Caco-2 (cell line): ENCODE measurements at regions not wholly inside any gene's neighbourhood (a gene's known extent, or its start where the extent isn't known, plus 50 kb on each side); places are given as distances from the start of the nearest gene placed in this dataset.

Experiments
- BruUV-seq: library from RNA; stranded (reverse); fragments of 400-500 nt; replicated peaks from 2 replicates; lab custom pipeline; 2021; lab: Mats Ljungman, UMichigan
- CTCF ChIA-PET: fragments of 300-600 bp; sonication (Branson Sonifier 250); formaldehyde crosslinking; loops from one replicate; lab custom pipeline; 2022; ENCODE audit warnings: antibody characterized with exemption; lab: Charles Lee
- POLR2A ChIA-PET: fragments of 300-600 bp; sonication (Branson Sonifier 250); formaldehyde crosslinking; loops from one replicate; lab custom pipeline; 2022; ENCODE audit warnings: antibody characterized with exemption; lab: Charles Lee
- DNase-seq, 2 experiments: peaks; one replicate each; pipeline versions ENCODE4 v3.0.0 to v3.0.0-alpha.2; 2020 to 2022
- H3K27me3 ChIP-seq: replicated peaks from 2 replicates; pipeline ENCODE4 v1.6.0; 2011; ENCODE audit warnings: low read length; ENCODE audit not compliant: control insufficient read depth, insufficient read depth
- H3K36me3 ChIP-seq: 2 replicates; pipeline ENCODE4 v1.5.1; 2011; ENCODE audit warnings: low read length; ENCODE audit not compliant: control insufficient read depth, insufficient read depth
- H3K4me1 ChIP-seq: fragments of 250-450 bp; sonication (Bioruptor Pico); 2 replicates; pipeline ENCODE4 v1.5.1; 2020; ENCODE audit warnings: mild to moderate bottlenecking
- H3K4me3 ChIP-seq: 2 replicates; pipeline ENCODE4 v1.5.1; 2011; ENCODE audit warnings: low read depth, mild to moderate bottlenecking, control low read depth, low read length
- H3K9me3 ChIP-seq: fragments of 250-450 bp; sonication (Bioruptor Pico); 2 replicates; pipeline ENCODE4 v1.5.1; 2020; ENCODE audit warnings: mild to moderate bottlenecking, moderate library complexity
- H3K27ac Mint-ChIP-seq: one replicate; pipeline ENCODE4 v1.8.0; 2022; ENCODE audit warnings: mixed read lengths; ENCODE audit not compliant: unreplicated experiment
- H3K27me3 Mint-ChIP-seq: one replicate; pipeline ENCODE4 v1.8.0; 2022; ENCODE audit warnings: mixed read lengths; ENCODE audit not compliant: insufficient read depth, unreplicated experiment
- H3K36me3 Mint-ChIP-seq: one replicate; pipeline ENCODE4 v1.8.0; 2022; ENCODE audit warnings: mild to moderate bottlenecking, mixed read lengths; ENCODE audit not compliant: insufficient read depth, unreplicated experiment
- H3K4me1 Mint-ChIP-seq: one replicate; pipeline ENCODE4 v1.8.0; 2022; ENCODE audit warnings: low read depth, mixed read lengths; ENCODE audit not compliant: unreplicated experiment
- H3K4me3 Mint-ChIP-seq: one replicate; pipeline ENCODE4 v1.8.0; 2022; ENCODE audit warnings: mild to moderate bottlenecking, moderate library complexity, mixed read lengths; ENCODE audit not compliant: unreplicated experiment
- H3K9me3 Mint-ChIP-seq: one replicate; pipeline ENCODE4 v1.8.0; 2022; ENCODE audit warnings: mixed read lengths; ENCODE audit not compliant: unreplicated experiment
- CTCF ChIP-seq, 2 experiments: fragments of 200-600 bp in 1 of 2; IDR thresholded peaks; 1 replicate in 1 of 2; 2 replicates in 1 of 2; pipeline versions ENCODE4 v1.5.1 to v1.8.0; 2011 to 2022; ENCODE audit warnings: antibody characterized with exemption in 1 of 2, control low read depth in 1 of 2, inconsistent platforms in 1 of 2, low read depth in 1 of 2, low read length in 1 of 2, mild to moderate bottlenecking in 1 of 2, moderate library complexity in 1 of 2; ENCODE audit not compliant: insufficient read depth in 1 of 2, severe bottlenecking in 1 of 2, unreplicated experiment in 1 of 2
- intact Hi-C: fragments of 100-400 bp; cut with micrococcal nuclease; formaldehyde crosslinking; loops from one replicate; pipeline ENCODE4 v1.10.0; 2022; ENCODE audit not compliant: unreplicated experiment

- H3K36me3 Mint-ChIP-seq = no peaks in the 10 kb centered on the region
Observed at GRCh38 chr4:156636381-156636780, 335.2 kb downstream of the PDGFC start.

GRCh38 chr4:156635051-156635450, 336.5 kb downstream of the PDGFC start:
- Mint-ChIP-seq H3K9me3 (peaks cover 2% of the 10 kb centered on the region), H3K27ac (no peak overlapping the region), H3K4me1 (peaks cover 25% of the 10 kb centered on the region), H3K36me3 (no peaks in the 10 kb centered on the region), H3K4me3 (no peak overlapping the region), H3K27me3 (no peaks in the 10 kb centered on the region)
- H3K36me3 ChIP-seq = no peaks in the 10 kb centered on the region
- DNase-seq = no peak
- no peaks in the 10 kb centered on the region for H3K4me1 ChIP-seq
- BruUV-seq = no TSS peak
- H3K4me3 ChIP-seq = no peak overlapping the region
- no peak for TF ChIP-seq CTCF (IDR thresholded peaks at IDR 0.05; ENCODE audit: insufficient read depth in 1 of 2, low read depth in 1 of 2, low read length in 1 of 2, severe bottlenecking in 1 of 2, unreplicated experiment in 1 of 2)
- no peaks in the 10 kb centered on the region for H3K9me3 ChIP-seq
- ChIA-PET CTCF (no interaction called here), POLR2A (no interaction called here)
- intact Hi-C loops = no loop called here
- no peaks in the 10 kb centered on the region for H3K27me3 ChIP-seq

More at GRCh38 chr4:156636381-156636780, 335.2 kb downstream of the PDGFC start:
- no peaks in the 10 kb centered on the region for H3K36me3 ChIP-seq
- TF ChIP-seq CTCF (IDR thresholded peaks at IDR 0.05; ENCODE audit: insufficient read depth in 1 of 2, low read depth in 1 of 2, low read length in 1 of 2, severe bottlenecking in 1 of 2, unreplicated experiment in 1 of 2) = no peak
- CTCF ChIA-PET = no interaction called here
- Mint-ChIP-seq H3K27me3 (no peaks in the 10 kb centered on the region), H3K4me1 (peaks cover 25% of the 10 kb centered on the region), H3K9me3 (no peaks in the 10 kb centered on the region), H3K4me3 (no peak overlapping the region), H3K27ac (no peak overlapping the region)
- BruUV-seq = no TSS peak
- no peaks in the 10 kb centered on the region for H3K9me3 ChIP-seq
- H3K27me3 ChIP-seq = no peaks in the 10 kb centered on the region
- intact Hi-C loops = no loop called here
- no peaks in the 10 kb centered on the region for H3K4me1 ChIP-seq
- no peak for DNase-seq
- POLR2A ChIA-PET = no interaction called here
- H3K4me3 ChIP-seq = no peak overlapping the region

GRCh38 chr4:156634612-156635011, 337.0 kb downstream of the PDGFC start:
- H3K36me3 ChIP-seq = no peaks in the 10 kb centered on the region
- no peaks in the 10 kb centered on the region for H3K4me1 ChIP-seq
- DNase-seq = no peak
- no peak overlapping the region for H3K4me3 ChIP-seq
- no peaks in the 10 kb centered on the region for H3K36me3 Mint-ChIP-seq
- no peaks in the 10 kb centered on the region for H3K27me3 ChIP-seq
- no peaks in the 10 kb centered on the region for H3K27me3 Mint-ChIP-seq
- H3K27ac Mint-ChIP-seq = no peak overlapping the region
- H3K4me1 Mint-ChIP-seq = peaks cover 25% of the 10 kb centered on the region
- no peak for TF ChIP-seq CTCF (IDR thresholded peaks at IDR 0.05; ENCODE audit: insufficient read depth in 1 of 2, low read depth in 1 of 2, low read length in 1 of 2, severe bottlenecking in 1 of 2, unreplicated experiment in 1 of 2)
- H3K9me3 Mint-ChIP-seq = peaks cover 7% of the 10 kb centered on the region
- no peaks in the 10 kb centered on the region for H3K9me3 ChIP-seq
- intact Hi-C loops = no loop called here
- CTCF ChIA-PET = no interaction called here
- POLR2A ChIA-PET = no interaction called here
- H3K4me3 Mint-ChIP-seq = no peak overlapping the region
- no TSS peak for BruUV-seq
